ENCODE measurements at regions not wholly inside any gene's neighbourhood (a gene's known extent, or its start where the extent isn't known, plus 50 kb on each side); places are given as distances from the start of the nearest gene placed in this dataset.

GRCh38 chr1:81135524-81135923 is 665.2 kb upstream of the ADGRL2 start:
- TF ChIP-seq FOXA1 (IDR thresholded peaks at IDR 0.05), result no peak
- no peak for TF ChIP-seq CTCF (IDR thresholded peaks at IDR 0.05; ENCODE audit: low read depth, low read length, missing input control)
- no peak for TF ChIP-seq REST (IDR thresholded peaks at IDR 0.05)
- no peak for TF ChIP-seq RAD21 (IDR thresholded peaks at IDR 0.05)

All from liver (tissue), 3 donors.